Endothelial cell of umbilical vein (primary cell): ENCODE measurements at regions not wholly inside any gene's neighbourhood (a gene's known extent, or its start where the extent isn't known, plus 50 kb on each side); places are given as distances from the start of the nearest gene placed in this dataset.

Experiments
- BruUV-seq: library from RNA; stranded (reverse); fragments of 400-500 nt; replicated peaks from 2 replicates; lab custom pipeline; 2021; lab: Mats Ljungman, UMichigan
- CTCF ChIA-PET: fragments of 300-600, 350-600 bp; sonication (Branson Sonifier 250); formaldehyde crosslinking; loops from one replicate; lab custom pipeline; 2021; ENCODE audit warnings: antibody characterized with exemption, inconsistent platforms; lab: Charles Lee
- POLR2A ChIA-PET: fragments of 300-600, 350-600 bp; sonication (Branson Sonifier 250); formaldehyde crosslinking; loops from one replicate; lab custom pipeline; 2021; ENCODE audit warnings: antibody characterized with exemption, inconsistent platforms; lab: Charles Lee
- DNase-seq: peaks from one replicate; pipeline ENCODE4 v3.0.0-alpha.2; 2011; ENCODE audit warnings: low read depth, low spot score
- FAIRE-seq: peaks from 2 replicates; lab custom pipeline; 2011; peaks lifted over from hg19 to GRCh38; lab: Jason Lieb, UNC
- H2AFZ ChIP-seq: 2 replicates; pipeline ENCODE4 v1.6.0; 2012; ENCODE audit warnings: low read depth, low read length, control low read depth, inconsistent platforms
- H3K27ac ChIP-seq: 2 replicates; pipeline ENCODE4 v1.5.1; 2011; ENCODE audit warnings: low read depth, mild to moderate bottlenecking, control low read depth, low read length, moderate library complexity; ENCODE audit not compliant: insufficient read depth
- H3K27me3 ChIP-seq, 2 experiments: 2 replicates each; pipeline versions ENCODE4 v1.6.0 to v1.6.1; 2011; ENCODE audit warnings: low read length in 2 of 2, mixed read lengths in 1 of 2; ENCODE audit not compliant: control insufficient read depth in 2 of 2, insufficient read depth in 2 of 2
- H3K36me3 ChIP-seq, 2 experiments: 2 replicates in 1 of 2; 3 replicates in 1 of 2; pipeline ENCODE4 v1.5.1; 2011; ENCODE audit warnings: low read length in 2 of 2, mild to moderate bottlenecking in 1 of 2, moderate library complexity in 1 of 2; ENCODE audit not compliant: control insufficient read depth in 2 of 2, insufficient read depth in 2 of 2; ENCODE audit errors: extremely low read depth in 1 of 2
- H3K4me1 ChIP-seq: 3 replicates; pipeline ENCODE4 v1.5.1; 2011; ENCODE audit warnings: mild to moderate bottlenecking, low read length; ENCODE audit not compliant: control insufficient read depth, insufficient read depth; ENCODE audit errors: extremely low read depth
- H3K4me2 ChIP-seq: 2 replicates; pipeline ENCODE4 v1.6.1; 2011; ENCODE audit warnings: low read length, control low read depth, mixed read lengths; ENCODE audit not compliant: insufficient read depth
- H3K4me3 ChIP-seq, 3 experiments: fragments of 200-600 bp in 1 of 3; sonication (generic), shearing (Covaris generic) in 1 of 3; replicated peaks in 1 of 3; 2 replicates each; pipeline ENCODE4 v1.5.1; 2011 to 2016; ENCODE audit warnings: control low read depth in 3 of 3, low read length in 3 of 3, mild to moderate bottlenecking in 2 of 3, inconsistent platforms in 1 of 3, low read depth in 1 of 3, moderate library complexity in 1 of 3; ENCODE audit not compliant: insufficient read depth in 1 of 3
- H3K79me2 ChIP-seq: 2 replicates; pipeline ENCODE4 v1.6.0; 2012; ENCODE audit warnings: low read length, inconsistent platforms; ENCODE audit not compliant: control insufficient read depth, insufficient read depth
- H3K9ac ChIP-seq: replicated peaks from 2 replicates; pipeline ENCODE3; 2011; ENCODE audit warnings: low read length, control low read depth; ENCODE audit not compliant: insufficient read depth; ENCODE audit errors: extremely low read depth
- H3K9me1 ChIP-seq: replicated peaks from 3 replicates; pipeline ENCODE4 v1.6.0; 2011; ENCODE audit warnings: mild to moderate bottlenecking, low read length; ENCODE audit not compliant: control insufficient read depth, insufficient read depth; ENCODE audit errors: extremely low read depth
- H3K9me3 ChIP-seq: replicated peaks from 2 replicates; pipeline ENCODE4 v1.5.1; 2012; ENCODE audit warnings: low read length, inconsistent platforms; ENCODE audit not compliant: control insufficient read depth, insufficient read depth
- H4K20me1 ChIP-seq: replicated peaks from 2 replicates; pipeline ENCODE3; 2011; ENCODE audit warnings: mild to moderate bottlenecking, low read length; ENCODE audit not compliant: control insufficient read depth, insufficient read depth; ENCODE audit errors: extremely low read depth
- EZH2 ChIP-seq: IDR thresholded peaks from 2 replicates; pipeline ENCODE4 v1.6.1; 2012; ENCODE audit warnings: borderline replicate concordance, low read depth, mild to moderate bottlenecking, moderate library complexity, low read length, inconsistent platforms; ENCODE audit not compliant: severe bottlenecking
- GATA2 ChIP-seq: IDR thresholded peaks from 2 replicates; pipeline ENCODE4 v1.7.0; 2011; ENCODE audit warnings: low read depth, mild to moderate bottlenecking, moderate library complexity, mixed read lengths, low read length; ENCODE audit not compliant: insufficient read length, insufficient read depth
- JUN ChIP-seq: IDR thresholded peaks from 2 replicates; pipeline ENCODE4 v1.6.1; 2011; ENCODE audit warnings: borderline replicate concordance, low read depth; ENCODE audit not compliant: insufficient read length, insufficient read depth
- MAX ChIP-seq: IDR thresholded peaks from 2 replicates; pipeline ENCODE4 v1.6.1; 2011; ENCODE audit not compliant: insufficient read depth, insufficient read length
- MYC ChIP-seq: IDR thresholded peaks from one replicate; pipeline ENCODE4 v1.6.1; 2011; ENCODE audit warnings: mild to moderate bottlenecking, low read depth, low read length
- POLR2A ChIP-seq: IDR thresholded peaks from 2 replicates; pipeline ENCODE4 v1.6.1; 2012; ENCODE audit warnings: low read depth, mild to moderate bottlenecking, control low read depth, low read length
- POLR2AphosphoS5 ChIP-seq: IDR thresholded peaks from 2 replicates; pipeline ENCODE4 v1.6.1; 2012; ENCODE audit warnings: low read depth, mild to moderate bottlenecking, control low read depth, low read length, moderate library complexity; ENCODE audit not compliant: insufficient read depth
- dilution Hi-C: fragments of 300-500 bp; cut with MboI; formaldehyde crosslinking; loops from one replicate; pipeline ENCODE4 v1.15.0; 2019; ENCODE audit warnings: low sequenced_read_pairs; ENCODE audit not compliant: extremely low pct_ligation_motif_present
- intact Hi-C: fragments of 100-400 bp; cut with micrococcal nuclease; formaldehyde crosslinking; loops from one replicate; pipeline ENCODE4 v1.10.0; 2022
- TF ChIP-seq, protein P1 (sequence below), 2 donors: IDR thresholded peaks; 1 replicate in 1 of 2; 2 replicates in 1 of 2; pipeline ENCODE4 v1.5.1; 2011; ENCODE audit warnings: low read length in 2 of 2, mild to moderate bottlenecking in 2 of 2, moderate library complexity in 2 of 2, control low read depth in 1 of 2, inconsistent platforms in 1 of 2, low read depth in 1 of 2; ENCODE audit not compliant: insufficient read depth in 1 of 2; ENCODE audit errors: extremely low read depth in 1 of 2

- no peak overlapping the region for H3K27ac ChIP-seq
- no peaks in the 10 kb centered on the region for H3K9me3 ChIP-seq
- H3K27me3 ChIP-seq: peaks cover 28 to 30% of the 10 kb centered on the region in 2 experiments
- no peaks in the 10 kb centered on the region for H3K36me3 ChIP-seq
- dilution Hi-C loops: no loop called here
- H3K4me1 ChIP-seq: no peaks in the 10 kb centered on the region
- ChIA-PET POLR2A (no interaction called here), CTCF (interaction anchor here (1.0 to 8.1 kb wide), 3 partner anchors 11 to 1294 kb away, joined by 3 to 71 read pairs (median 3); no protein-coding TSS in a partner anchor)
- no peaks in the 10 kb centered on the region for H3K9me1 ChIP-seq
- H4K20me1 ChIP-seq: no peaks in the 10 kb centered on the region
- FAIRE-seq: no peak
- no peak overlapping the region for H2AFZ ChIP-seq
- no peak for DNase-seq
- H3K79me2 ChIP-seq: no peaks in the 10 kb centered on the region
- TF ChIP-seq POLR2A (no peak), JUN (no peak), MAX (no peak)
- intact Hi-C loops: loop anchor here (2.0 to 10.0 kb wide), 4 partner anchors 57 to 751 kb away; partner anchors contain the start of gene ZNF521
- H3K4me3 ChIP-seq: no peak overlapping the region
- no peak overlapping the region for H3K9ac ChIP-seq
- no peak overlapping the region for H3K4me2 ChIP-seq
- BruUV-seq: no TSS peak
Measured at GRCh38 chr18:24601585-24601984, 141.1 kb downstream of the HRH4 start.

GRCh38 chr18:24602201-24602600 is 141.8 kb downstream of the HRH4 start:
- BruUV-seq: no TSS peak
- Histone ChIP-seq H3K4me2 (no peak overlapping the region), H4K20me1 (no peaks in the 10 kb centered on the region), H3K9ac (no peak overlapping the region), H3K36me3 (no peaks in the 10 kb centered on the region), H3K4me3 (no peak overlapping the region), H3K4me1 (no peaks in the 10 kb centered on the region), H2AFZ (no peak overlapping the region), H3K9me3 (no peaks in the 10 kb centered on the region), H3K27ac (no peak overlapping the region), H3K9me1 (no peaks in the 10 kb centered on the region), H3K79me2 (no peaks in the 10 kb centered on the region), H3K27me3 (peaks cover 27% of the 10 kb centered on the region in 2 experiments)
- intact Hi-C loops: loop anchor here (5.0 to 10.0 kb wide), 3 partner anchors 260 to 750 kb away; partner anchors contain the start of gene ZNF521
- TF ChIP-seq, protein P1, sequence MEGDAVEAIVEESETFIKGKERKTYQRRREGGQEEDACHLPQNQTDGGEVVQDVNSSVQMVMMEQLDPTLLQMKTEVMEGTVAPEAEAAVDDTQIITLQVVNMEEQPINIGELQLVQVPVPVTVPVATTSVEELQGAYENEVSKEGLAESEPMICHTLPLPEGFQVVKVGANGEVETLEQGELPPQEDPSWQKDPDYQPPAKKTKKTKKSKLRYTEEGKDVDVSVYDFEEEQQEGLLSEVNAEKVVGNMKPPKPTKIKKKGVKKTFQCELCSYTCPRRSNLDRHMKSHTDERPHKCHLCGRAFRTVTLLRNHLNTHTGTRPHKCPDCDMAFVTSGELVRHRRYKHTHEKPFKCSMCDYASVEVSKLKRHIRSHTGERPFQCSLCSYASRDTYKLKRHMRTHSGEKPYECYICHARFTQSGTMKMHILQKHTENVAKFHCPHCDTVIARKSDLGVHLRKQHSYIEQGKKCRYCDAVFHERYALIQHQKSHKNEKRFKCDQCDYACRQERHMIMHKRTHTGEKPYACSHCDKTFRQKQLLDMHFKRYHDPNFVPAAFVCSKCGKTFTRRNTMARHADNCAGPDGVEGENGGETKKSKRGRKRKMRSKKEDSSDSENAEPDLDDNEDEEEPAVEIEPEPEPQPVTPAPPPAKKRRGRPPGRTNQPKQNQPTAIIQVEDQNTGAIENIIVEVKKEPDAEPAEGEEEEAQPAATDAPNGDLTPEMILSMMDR (IDR thresholded peaks at IDR 0.05; ENCODE audit: extremely low read depth in 1 of 2, insufficient read depth in 1 of 2, low read depth in 1 of 2, low read length in 2 of 2): no peak
- TF ChIP-seq POLR2AphosphoS5: no peak
- no peak for TF ChIP-seq EZH2
- no peak for TF ChIP-seq POLR2A
- TF ChIP-seq MYC: no peak
- TF ChIP-seq GATA2: no peak
- POLR2A ChIA-PET: no interaction called here
- dilution Hi-C loops: no loop called here
- CTCF ChIA-PET: interaction anchor here (8.1 kb wide), 1 partner anchor 124 kb away, joined by 71 read pairs; no protein-coding TSS in a partner anchor
- DNase-seq (no peak), FAIRE-seq (no peak)
